MCF 10A (cell line): ENCODE measurements at regions not wholly inside any gene's neighbourhood (a gene's known extent, or its start where the extent isn't known, plus 50 kb on each side); places are given as distances from the start of the nearest gene placed in this dataset.

Experiments used
- BruUV-seq: library from RNA; stranded (reverse); fragments of 400-500 nt; replicated peaks from 2 replicates; lab custom pipeline; 2021; lab: Mats Ljungman, UMichigan
- CTCF ChIA-PET: fragments of 300-600 bp; sonication (Branson Sonifier 250); formaldehyde crosslinking; extraction: SDS; loops from one replicate; lab custom pipeline; 2021; ENCODE audit warnings: antibody characterized with exemption, inconsistent platforms; lab: Yijun Ruan, JAX
- POLR2A ChIA-PET: fragments of 300-600, 350-650 bp; sonication (Branson Sonifier 250); formaldehyde crosslinking; extraction: SDS; loops from one replicate; lab custom pipeline; 2020; ENCODE audit warnings: antibody characterized with exemption, inconsistent platforms; lab: Yijun Ruan, JAX
- DNase-seq: peaks from one replicate; pipeline ENCODE4 v3.0.0-alpha.2; 2018; ENCODE audit not compliant: unreplicated experiment
- H3K27ac Mint-ChIP-seq: one replicate; pipeline ENCODE4 v1.8.0; 2022; ENCODE audit warnings: mild to moderate bottlenecking, low read depth, mixed read lengths; ENCODE audit not compliant: unreplicated experiment
- H3K27me3 Mint-ChIP-seq: one replicate; pipeline ENCODE4 v1.8.0; 2022; ENCODE audit warnings: mixed read lengths; ENCODE audit not compliant: insufficient read depth, unreplicated experiment
- H3K36me3 Mint-ChIP-seq: one replicate; pipeline ENCODE4 v1.8.0; 2022; ENCODE audit warnings: mild to moderate bottlenecking, moderate library complexity, mixed read lengths; ENCODE audit not compliant: insufficient read depth, unreplicated experiment
- H3K4me1 Mint-ChIP-seq: one replicate; pipeline ENCODE4 v1.8.0; 2022; ENCODE audit warnings: mixed read lengths; ENCODE audit not compliant: insufficient read depth, unreplicated experiment
- H3K4me3 Mint-ChIP-seq: one replicate; pipeline ENCODE4 v1.8.0; 2022; ENCODE audit warnings: mild to moderate bottlenecking, moderate library complexity, mixed read lengths; ENCODE audit not compliant: unreplicated experiment
- H3K9me3 Mint-ChIP-seq: one replicate; pipeline ENCODE4 v1.8.0; 2022; ENCODE audit warnings: mixed read lengths; ENCODE audit not compliant: unreplicated experiment
- CTCF ChIP-seq: fragments of 200-600 bp; IDR thresholded peaks from one replicate; pipeline ENCODE4 v1.8.0; 2022; ENCODE audit warnings: antibody characterized with exemption, mild to moderate bottlenecking; ENCODE audit not compliant: unreplicated experiment
- intact Hi-C: fragments of 100-400 bp; cut with micrococcal nuclease; formaldehyde crosslinking; loops from 2 replicates; pipeline ENCODE4 v1.14.1; 2022

GRCh38 chr3:43817825-43818224, 127.1 kb downstream of the ABHD5 start:
- TF ChIP-seq CTCF = no peak
- intact Hi-C loops = no loop called here
- H3K4me1 Mint-ChIP-seq = no peaks in the 10 kb centered on the region
- no peak overlapping the region for H3K27ac Mint-ChIP-seq
- no peaks in the 10 kb centered on the region for H3K36me3 Mint-ChIP-seq
- H3K9me3 Mint-ChIP-seq = peaks cover 10% of the 10 kb centered on the region
- no peak for DNase-seq
- ChIA-PET POLR2A (no interaction called here), CTCF (interaction anchor here (1.0 kb wide), 1 partner anchor 49 kb away, joined by 4 read pairs; no protein-coding TSS in a partner anchor)
- H3K4me3 Mint-ChIP-seq = no peak overlapping the region
- no peaks in the 10 kb centered on the region for H3K27me3 Mint-ChIP-seq
- no TSS peak for BruUV-seq

- Mint-ChIP-seq H3K27me3 (no peaks in the 10 kb centered on the region), H3K4me3 (no peak overlapping the region), H3K4me1 (no peaks in the 10 kb centered on the region), H3K36me3 (no peaks in the 10 kb centered on the region), H3K9me3 (peaks cover 6% of the 10 kb centered on the region), H3K27ac (no peak overlapping the region)
- ChIA-PET CTCF (no interaction called here), POLR2A (no interaction called here)
- intact Hi-C loops = no loop called here
- BruUV-seq = no TSS peak
- no peak for DNase-seq
- TF ChIP-seq CTCF = no peak
These were observed 127.5 kb downstream of the ABHD5 start for GRCh38 chr3:43818229-43818628.

- H3K27me3 Mint-ChIP-seq = no peaks in the 10 kb centered on the region
- intact Hi-C loops = no loop called here
- H3K9me3 Mint-ChIP-seq = peaks cover 17% of the 10 kb centered on the region
- DNase-seq = no peak
- no peak overlapping the region for H3K27ac Mint-ChIP-seq
- no peaks in the 10 kb centered on the region for H3K4me1 Mint-ChIP-seq
- BruUV-seq = no TSS peak
- POLR2A ChIA-PET = interaction anchor here (0.6 kb wide), 1 partner anchor 200 kb away, joined by 3 read pairs; no protein-coding TSS in a partner anchor
- H3K36me3 Mint-ChIP-seq = no peaks in the 10 kb centered on the region
- no peak for TF ChIP-seq CTCF
- no peak overlapping the region for H3K4me3 Mint-ChIP-seq
- CTCF ChIA-PET = interaction anchor here (0.6 to 1.2 kb wide), 4 partner anchors 18 to 995 kb away, joined by 3 to 6 read pairs (median 3); no protein-coding TSS in a partner anchor
These were observed 147.4 kb downstream of the ABHD5 start for GRCh38 chr3:43838009-43838758.

- intact Hi-C loops = no loop called here
- ChIA-PET POLR2A (no interaction called here), CTCF (interaction anchor here (0.6 to 1.2 kb wide), 4 partner anchors 19 to 995 kb away, joined by 3 to 6 read pairs (median 3); no protein-coding TSS in a partner anchor)
- DNase-seq = no peak
- Mint-ChIP-seq H3K4me3 (no peak overlapping the region), H3K27me3 (no peaks in the 10 kb centered on the region), H3K36me3 (no peaks in the 10 kb centered on the region), H3K4me1 (no peaks in the 10 kb centered on the region), H3K9me3 (peaks cover 17% of the 10 kb centered on the region), H3K27ac (no peak overlapping the region)
- BruUV-seq = no TSS peak
- TF ChIP-seq CTCF = no peak
These were observed 148.1 kb downstream of the ABHD5 start for GRCh38 chr3:43838877-43839276.
